MCF 10A (cell line): ENCODE measurements at regions not wholly inside any gene's neighbourhood (a gene's known extent, or its start where the extent isn't known, plus 50 kb on each side); places are given as distances from the start of the nearest gene placed in this dataset.

Experiments
- BruUV-seq: library from RNA; stranded (reverse); fragments of 400-500 nt; replicated peaks from 2 replicates; lab custom pipeline; 2021; lab: Mats Ljungman, UMichigan
- CTCF ChIA-PET: fragments of 300-600 bp; sonication (Branson Sonifier 250); formaldehyde crosslinking; extraction: SDS; loops from one replicate; lab custom pipeline; 2021; ENCODE audit warnings: antibody characterized with exemption, inconsistent platforms; lab: Yijun Ruan, JAX
- POLR2A ChIA-PET: fragments of 300-600, 350-650 bp; sonication (Branson Sonifier 250); formaldehyde crosslinking; extraction: SDS; loops from one replicate; lab custom pipeline; 2020; ENCODE audit warnings: antibody characterized with exemption, inconsistent platforms; lab: Yijun Ruan, JAX
- DNase-seq: peaks from one replicate; pipeline ENCODE4 v3.0.0-alpha.2; 2018; ENCODE audit not compliant: unreplicated experiment
- H3K27ac Mint-ChIP-seq: one replicate; pipeline ENCODE4 v1.8.0; 2022; ENCODE audit warnings: mild to moderate bottlenecking, low read depth, mixed read lengths; ENCODE audit not compliant: unreplicated experiment
- H3K27me3 Mint-ChIP-seq: one replicate; pipeline ENCODE4 v1.8.0; 2022; ENCODE audit warnings: mixed read lengths; ENCODE audit not compliant: insufficient read depth, unreplicated experiment
- H3K36me3 Mint-ChIP-seq: one replicate; pipeline ENCODE4 v1.8.0; 2022; ENCODE audit warnings: mild to moderate bottlenecking, moderate library complexity, mixed read lengths; ENCODE audit not compliant: insufficient read depth, unreplicated experiment
- H3K4me1 Mint-ChIP-seq: one replicate; pipeline ENCODE4 v1.8.0; 2022; ENCODE audit warnings: mixed read lengths; ENCODE audit not compliant: insufficient read depth, unreplicated experiment
- H3K4me3 Mint-ChIP-seq: one replicate; pipeline ENCODE4 v1.8.0; 2022; ENCODE audit warnings: mild to moderate bottlenecking, moderate library complexity, mixed read lengths; ENCODE audit not compliant: unreplicated experiment
- H3K9me3 Mint-ChIP-seq: one replicate; pipeline ENCODE4 v1.8.0; 2022; ENCODE audit warnings: mixed read lengths; ENCODE audit not compliant: unreplicated experiment
- CTCF ChIP-seq: fragments of 200-600 bp; IDR thresholded peaks from one replicate; pipeline ENCODE4 v1.8.0; 2022; ENCODE audit warnings: antibody characterized with exemption, mild to moderate bottlenecking; ENCODE audit not compliant: unreplicated experiment
- intact Hi-C: fragments of 100-400 bp; cut with micrococcal nuclease; formaldehyde crosslinking; loops from 2 replicates; pipeline ENCODE4 v1.14.1; 2022

GRCh38 chr1:191901651-191902050 is 256.6 kb upstream of the RGS18 start:
- Mint-ChIP-seq H3K36me3 (no peaks in the 10 kb centered on the region), H3K4me3 (no peak overlapping the region), H3K4me1 (no peaks in the 10 kb centered on the region), H3K27ac (peak overlapping the region; percentile 68), H3K27me3 (no peaks in the 10 kb centered on the region), H3K9me3 (no peaks in the 10 kb centered on the region)
- CTCF ChIA-PET: interaction anchor here (0.6 kb wide), 1 partner anchor 20 kb away, joined by 3 read pairs; no protein-coding TSS in a partner anchor
- no peak for TF ChIP-seq CTCF
- no TSS peak for BruUV-seq
- peak; percentile 20 for DNase-seq
- POLR2A ChIA-PET: interaction anchor here (1.0 kb wide), 1 partner anchor 9 kb away, joined by 3 read pairs; no protein-coding TSS in a partner anchor
- intact Hi-C loops: no loop called here

GRCh38 chr1:191904991-191905390 is 253.3 kb upstream of the RGS18 start:
- POLR2A ChIA-PET: no interaction called here
- BruUV-seq: no TSS peak
- DNase-seq: no peak

GRCh38 chr1:191905781-191906180 is 252.5 kb upstream of the RGS18 start:
- BruUV-seq: no TSS peak
- no peak for DNase-seq
- Mint-ChIP-seq H3K4me1 (no peaks in the 10 kb centered on the region), H3K9me3 (peaks cover 11% of the 10 kb centered on the region), H3K4me3 (no peak overlapping the region), H3K27me3 (no peaks in the 10 kb centered on the region), H3K27ac (no peak overlapping the region), H3K36me3 (no peaks in the 10 kb centered on the region)
- intact Hi-C loops: no loop called here
- CTCF ChIA-PET: interaction anchor here (0.6 kb wide), 1 partner anchor 1434 kb away, joined by 3 read pairs; no protein-coding TSS in a partner anchor
- no peak for TF ChIP-seq CTCF
- POLR2A ChIA-PET: no interaction called here

More at GRCh38 chr1:191904991-191905390, 253.3 kb upstream of the RGS18 start:
- Mint-ChIP-seq H3K4me3 (no peak overlapping the region), H3K9me3 (peaks cover 11% of the 10 kb centered on the region), H3K27ac (no peak overlapping the region), H3K4me1 (no peaks in the 10 kb centered on the region), H3K27me3 (no peaks in the 10 kb centered on the region), H3K36me3 (no peaks in the 10 kb centered on the region)
- CTCF ChIA-PET: interaction anchor here (0.6 kb wide), 1 partner anchor 14 kb away, joined by 3 read pairs; no protein-coding TSS in a partner anchor
- TF ChIP-seq CTCF: no peak
- intact Hi-C loops: no loop called here

GRCh38 chr1:191907121-191907520 is 251.1 kb upstream of the RGS18 start:
- no peak for TF ChIP-seq CTCF
- Mint-ChIP-seq H3K4me3 (no peak overlapping the region), H3K36me3 (no peaks in the 10 kb centered on the region), H3K27ac (no peak overlapping the region), H3K4me1 (no peaks in the 10 kb centered on the region), H3K27me3 (no peaks in the 10 kb centered on the region), H3K9me3 (peaks cover 18% of the 10 kb centered on the region)
- CTCF ChIA-PET: interaction anchor here (1.1 kb wide), 1 partner anchor 18 kb away, joined by 3 read pairs; no protein-coding TSS in a partner anchor
- intact Hi-C loops: no loop called here
- POLR2A ChIA-PET: interaction anchor here (0.6 kb wide), 1 partner anchor 983 kb away, joined by 3 read pairs; no protein-coding TSS in a partner anchor
- no TSS peak for BruUV-seq
- no peak for DNase-seq
